GM19324 (cell line): ENCODE measurements at regions not wholly inside any gene's neighbourhood (a gene's known extent, or its start where the extent isn't known, plus 50 kb on each side); places are given as distances from the start of the nearest gene placed in this dataset.

ENCODE experiments used
- ATAC-seq: cut with Tn5 transposase; IDR thresholded peaks from one replicate; pipeline ENCODE4 v1.9.1; 2021; ENCODE audit warnings: mild to moderate bottlenecking, moderate library complexity; ENCODE audit not compliant: unreplicated experiment, low FRiP score

DNA sequence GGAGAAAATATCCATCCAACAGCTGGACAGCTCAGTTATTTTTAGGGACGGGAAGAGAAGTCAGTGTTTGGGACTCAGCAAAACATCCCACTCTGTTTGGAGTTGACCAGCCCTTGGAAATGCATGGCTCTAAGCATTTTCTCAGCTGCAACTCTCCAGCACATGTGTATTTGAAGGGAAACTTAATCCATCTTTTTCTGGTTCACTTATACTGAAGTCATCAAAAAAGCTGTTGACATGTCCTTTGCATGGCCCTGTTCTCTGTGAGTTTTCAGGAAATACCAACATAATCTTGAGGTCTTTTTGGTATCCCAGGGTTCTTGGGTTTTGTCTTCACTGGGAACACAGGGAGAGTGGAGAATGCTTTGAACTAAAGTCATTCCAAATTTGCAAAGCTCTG lies 91.9 kb upstream of the CELF4 start:
- ATAC-seq, result no peak

DNA sequence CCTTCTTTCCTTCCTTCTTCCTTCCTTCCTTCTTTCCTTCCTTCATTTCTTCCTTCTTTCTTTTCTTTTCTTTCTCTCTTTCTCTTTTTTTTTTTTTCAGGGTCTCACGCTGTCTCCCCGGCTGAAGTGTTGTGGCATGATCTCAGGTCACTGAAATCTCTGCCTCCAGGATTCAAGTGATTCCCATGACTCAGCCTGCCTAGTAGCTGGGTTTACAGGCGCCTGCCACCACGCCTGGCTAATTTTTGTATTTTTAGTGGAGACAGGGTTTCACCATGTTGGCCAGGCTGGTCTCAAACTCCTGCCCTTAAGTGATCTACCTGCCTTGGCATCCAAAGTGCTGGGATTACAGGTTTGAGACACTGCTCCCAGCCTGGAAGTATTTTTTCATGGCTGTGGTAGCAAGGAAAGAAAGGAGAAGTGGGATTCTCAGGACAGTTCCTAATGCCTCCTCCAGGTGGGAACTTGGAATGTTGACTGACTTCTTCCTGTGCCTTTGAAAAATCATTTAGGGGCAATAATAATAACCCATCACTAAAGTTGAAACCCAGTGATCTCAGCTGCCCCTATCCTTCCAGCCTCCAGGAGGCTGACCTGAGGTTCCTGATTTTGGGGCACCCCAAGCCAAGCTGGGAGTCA lies 89.3 kb upstream of the CELF4 start:
- no peak for ATAC-seq

DNA sequence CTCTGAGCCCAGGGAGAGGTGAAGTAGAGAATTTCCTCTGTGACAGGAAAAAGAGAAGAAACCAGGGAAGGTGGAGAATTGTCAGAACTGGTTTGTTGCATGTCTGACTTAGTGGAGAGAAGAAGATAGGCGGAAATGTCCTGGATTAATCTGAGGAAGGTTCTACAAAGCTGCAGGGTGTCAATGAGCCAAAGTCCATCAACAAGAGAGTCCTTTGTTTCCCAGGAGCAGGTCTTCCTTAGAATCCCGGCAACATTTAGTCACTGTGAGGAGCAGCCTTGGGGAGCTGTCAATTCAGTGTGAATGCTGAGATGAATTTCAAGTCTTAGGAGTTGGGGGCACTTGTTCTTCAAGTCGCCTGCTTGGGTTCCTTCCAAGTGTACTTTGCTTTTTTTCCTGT lies 88.4 kb upstream of the CELF4 start:
- ATAC-seq, result no peak

DNA sequence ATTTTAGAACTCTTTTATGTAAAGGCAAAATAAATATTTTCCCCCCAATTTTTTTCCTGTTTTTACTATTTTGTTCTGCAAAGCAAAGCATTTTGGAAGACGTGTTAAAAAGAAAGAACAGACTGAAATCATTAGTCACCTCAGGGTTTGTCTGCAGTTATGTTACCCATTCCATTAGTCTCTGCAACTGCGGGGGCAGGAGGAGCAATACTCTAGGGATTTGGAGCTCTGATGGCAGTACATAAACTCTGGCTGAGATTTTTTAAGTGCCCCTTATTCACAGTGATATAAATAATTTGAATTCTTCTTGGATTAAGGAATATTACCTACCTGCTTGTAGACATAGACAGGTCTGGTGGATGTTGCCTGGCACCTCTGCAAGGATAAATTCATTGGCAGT lies 88.0 kb upstream of the CELF4 start:
- no peak for ATAC-seq

DNA sequence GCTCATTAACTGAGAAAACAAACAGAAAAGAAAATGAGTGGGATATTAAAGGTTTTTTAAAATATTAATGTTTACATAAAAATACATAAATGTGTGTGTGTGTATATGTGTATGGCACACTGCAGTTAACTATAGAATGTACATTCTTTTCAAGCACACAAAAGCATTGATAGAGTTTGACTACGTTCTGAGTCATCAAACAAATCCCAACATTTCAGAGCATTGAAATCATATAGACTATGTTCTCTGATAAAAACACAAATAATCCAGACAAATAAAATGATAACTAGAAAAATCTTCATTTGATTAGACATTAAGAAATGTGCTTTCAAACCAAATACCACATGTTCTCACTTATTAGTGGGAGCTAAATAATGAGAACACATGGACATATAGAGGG lies 84.3 kb upstream of the CELF4 start:
- no peak for ATAC-seq

DNA sequence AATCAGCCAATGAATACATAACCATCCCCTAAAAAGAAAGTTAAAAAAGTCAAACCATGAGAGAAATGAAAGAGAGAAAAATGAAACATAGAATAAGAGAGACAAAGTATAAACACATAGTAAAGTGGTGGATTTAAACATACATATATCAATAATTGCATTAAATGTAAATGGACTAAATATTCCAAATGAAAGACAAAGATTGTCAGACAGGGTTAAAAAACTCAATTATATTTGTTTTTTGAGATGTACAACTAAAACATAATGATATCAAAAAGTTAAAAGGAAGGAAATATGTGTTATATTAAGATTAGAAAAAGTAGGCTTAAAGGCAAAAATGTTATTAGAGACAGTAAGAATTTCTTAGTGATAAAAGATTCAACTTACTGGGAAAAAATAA lies 83.8 kb upstream of the CELF4 start:
- no peak for ATAC-seq

DNA sequence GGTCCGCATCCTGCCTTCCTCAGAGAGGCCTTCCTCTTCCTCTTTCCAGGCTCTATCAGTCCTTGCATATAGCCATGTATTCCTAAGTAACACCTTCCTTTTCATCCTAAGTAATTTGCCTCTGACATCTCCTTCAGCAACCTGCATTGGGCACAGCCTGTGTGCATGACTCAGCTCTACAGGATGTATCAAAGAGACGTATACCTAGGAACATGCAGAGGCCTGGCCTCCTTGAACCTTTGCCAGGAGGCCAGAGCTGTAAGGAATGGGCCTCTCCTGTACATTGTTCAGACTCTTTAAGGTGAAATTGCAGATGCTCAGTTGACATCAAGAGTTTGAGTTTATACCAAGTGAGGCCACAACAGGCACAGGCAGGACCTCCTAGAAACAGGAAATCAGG lies 76.0 kb upstream of the CELF4 start:
- no peak for ATAC-seq

DNA sequence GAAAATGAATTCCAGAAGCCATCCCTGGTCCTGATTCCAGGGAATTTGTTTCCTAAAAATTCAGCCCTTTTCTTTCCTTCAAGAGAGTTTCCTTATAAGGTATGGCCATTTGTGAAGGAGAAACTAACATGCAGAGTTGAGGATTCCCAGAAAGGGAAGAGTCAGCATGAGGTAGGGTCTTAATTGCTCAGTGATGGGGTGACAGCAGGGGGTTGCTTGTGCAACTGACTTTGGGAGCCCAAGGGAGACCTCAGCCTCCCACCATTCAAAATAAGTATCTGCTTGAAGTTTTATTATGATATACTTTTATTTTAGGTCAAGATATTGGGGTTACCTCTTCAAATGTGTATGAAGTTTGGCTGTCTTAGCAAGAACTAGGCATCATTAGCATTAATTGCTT lies 74.9 kb upstream of the CELF4 start:
- ATAC-seq, result no peak

DNA sequence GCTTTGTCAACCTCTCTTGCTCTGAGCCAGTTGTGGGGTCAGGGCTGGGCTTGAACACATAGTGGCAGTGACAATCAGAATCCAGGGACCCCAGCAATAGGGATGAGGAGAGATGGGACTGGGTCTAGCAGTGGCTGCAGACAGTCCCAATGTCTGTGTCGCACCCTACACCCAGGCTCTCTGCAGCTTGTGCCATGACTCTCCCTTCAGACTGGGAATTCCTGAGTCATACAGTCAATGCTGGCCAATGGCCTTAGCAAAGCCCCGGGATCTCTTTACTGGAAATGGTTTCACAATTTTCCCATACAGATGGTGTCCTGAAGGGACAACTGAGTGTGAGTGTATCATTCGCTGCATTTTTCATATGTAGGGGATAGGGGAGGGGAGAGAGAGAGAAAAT lies 74.2 kb upstream of the CELF4 start:
- no peak for ATAC-seq

DNA sequence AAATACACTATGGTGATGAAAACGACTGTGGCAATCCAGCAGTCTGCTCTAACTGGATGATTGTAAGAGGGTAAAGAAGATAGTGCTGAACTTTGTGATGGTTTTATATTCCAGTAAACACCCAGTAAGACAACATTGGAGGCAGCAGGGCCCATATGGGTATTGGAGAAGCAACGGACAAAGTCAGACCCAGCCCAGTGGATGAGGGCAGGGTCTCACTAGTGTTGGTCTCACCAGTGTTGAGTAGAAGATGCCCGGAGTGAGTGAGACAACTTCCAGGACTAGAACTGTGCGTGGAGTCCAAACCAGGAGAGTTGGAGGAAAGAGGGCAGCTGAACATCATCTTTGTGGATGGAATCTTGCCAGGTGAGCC lies 71.9 kb upstream of the CELF4 start:
- ATAC-seq, result no peak

DNA sequence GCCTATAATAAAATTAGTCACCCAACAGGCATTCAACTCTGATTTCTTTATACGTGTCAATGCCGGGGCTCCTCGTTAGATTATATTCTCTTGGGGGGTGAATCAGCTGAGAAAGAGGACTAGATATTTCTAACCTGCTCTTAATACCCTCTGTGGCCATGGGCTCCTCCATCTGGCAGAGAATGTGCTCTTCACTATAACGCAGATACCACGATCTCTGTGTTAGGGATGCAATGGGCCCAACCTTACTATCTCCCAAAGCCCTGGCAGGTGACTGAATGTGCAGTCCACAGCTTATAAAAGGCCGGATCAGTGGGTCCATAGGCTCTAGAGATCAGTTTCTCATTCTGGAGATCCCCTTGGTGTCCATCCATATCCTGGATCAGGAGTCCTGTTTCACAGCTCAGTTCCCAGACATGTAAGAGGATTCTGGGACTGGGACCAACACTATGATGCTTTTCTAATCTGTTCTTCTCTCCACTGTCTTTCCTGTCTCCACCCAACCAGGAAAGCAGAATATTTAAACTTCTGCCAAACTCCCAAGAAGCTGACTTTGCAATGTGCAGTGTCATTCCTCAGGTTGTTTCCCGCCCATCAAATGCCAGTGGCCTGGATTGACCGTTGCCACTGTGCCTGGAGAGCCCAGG lies 71.4 kb upstream of the CELF4 start:
- no peak for ATAC-seq

DNA sequence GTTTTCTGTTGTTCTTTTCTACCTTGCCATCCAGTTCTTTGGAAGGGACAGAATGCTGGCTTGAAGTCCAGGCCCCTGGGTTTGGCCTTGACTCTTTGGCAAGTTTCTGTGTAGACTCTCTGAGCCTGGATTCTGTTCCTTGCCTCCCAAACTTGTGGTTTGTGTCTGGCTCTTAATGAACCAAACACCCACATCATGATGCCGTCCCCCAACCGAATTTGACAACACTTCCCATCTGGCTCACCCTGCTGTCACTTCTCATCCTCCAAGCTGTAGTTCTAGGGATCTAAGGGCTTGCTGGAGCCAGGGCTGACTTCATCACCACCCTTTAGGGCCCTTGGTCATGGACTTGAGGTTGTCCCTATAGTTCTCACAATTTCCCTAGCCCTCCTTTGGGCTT lies 68.9 kb upstream of the CELF4 start:
- no peak for ATAC-seq

DNA sequence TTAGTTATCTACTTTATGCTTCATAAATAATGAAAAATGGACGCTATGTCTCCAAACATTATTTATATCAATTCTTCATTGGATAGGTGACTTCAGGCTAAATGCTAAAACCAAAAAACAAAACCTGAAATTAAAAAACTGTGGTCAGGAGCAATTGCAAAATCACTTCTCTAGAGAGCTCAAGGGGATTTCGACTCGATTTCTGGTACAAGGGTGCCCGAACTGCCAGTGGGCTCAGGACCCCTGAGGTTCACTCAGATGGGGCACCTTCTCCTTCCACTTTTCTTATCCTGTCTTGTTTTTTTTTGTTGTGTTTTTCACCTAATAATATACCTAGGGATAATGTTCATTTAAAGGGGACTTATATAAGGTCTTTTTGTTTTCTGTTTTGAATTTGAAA lies 65.8 kb upstream of the CELF4 start:
- no peak for ATAC-seq

DNA sequence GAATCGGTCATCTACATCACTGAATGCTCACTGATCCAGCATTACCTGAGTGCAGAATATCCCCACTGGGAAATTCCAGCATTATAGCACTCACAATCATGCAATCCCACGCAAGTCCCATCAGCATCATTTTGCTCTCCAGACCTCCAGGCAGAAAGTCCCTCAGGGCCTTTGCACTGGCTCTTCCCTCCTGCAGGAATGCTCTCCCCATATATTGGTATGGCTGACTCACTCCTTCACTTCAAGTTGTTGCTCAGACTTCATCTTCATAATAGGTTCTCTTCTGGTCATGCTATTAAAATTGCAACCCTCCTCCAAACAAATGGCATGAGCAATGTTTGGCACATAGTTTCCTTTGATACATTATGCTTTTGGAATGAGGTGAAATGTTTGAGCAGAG lies 64.7 kb upstream of the CELF4 start:
- no peak for ATAC-seq

DNA sequence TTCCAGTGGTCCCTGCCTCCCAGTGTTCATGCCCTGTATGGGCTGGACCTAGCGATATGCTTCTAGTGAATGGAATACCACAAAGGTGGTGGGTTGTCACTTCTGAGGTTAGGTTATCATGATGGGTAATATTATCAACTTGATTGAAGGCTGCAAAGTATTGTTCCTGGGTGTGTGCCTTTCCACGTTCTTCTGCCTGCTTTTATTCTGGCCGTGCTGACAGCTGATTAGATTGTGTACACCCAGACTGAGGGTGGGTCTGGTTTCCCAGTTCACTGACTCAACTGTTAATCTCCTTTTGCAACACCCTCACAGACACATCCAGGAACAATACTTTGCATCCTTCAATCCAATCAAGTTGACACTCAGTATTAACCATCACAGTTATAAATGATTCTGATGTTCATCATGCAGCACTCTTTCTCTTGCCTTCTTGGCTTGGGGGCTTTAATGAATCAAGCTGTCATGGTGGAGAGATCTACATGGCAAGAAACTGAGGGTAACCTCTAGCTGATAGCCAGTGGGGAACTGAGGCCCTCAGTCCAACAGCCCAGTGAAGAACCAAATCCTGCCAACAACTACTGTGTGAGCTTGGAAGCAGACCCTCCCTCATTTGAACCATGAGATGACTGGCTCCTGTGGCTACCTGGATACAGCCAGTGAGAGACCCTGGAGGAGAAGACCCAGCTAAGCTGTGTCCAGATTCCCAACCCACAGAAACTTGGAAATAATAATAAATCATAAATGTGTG lies 63.0 kb upstream of the CELF4 start:
- ATAC-seq, result no peak

DNA sequence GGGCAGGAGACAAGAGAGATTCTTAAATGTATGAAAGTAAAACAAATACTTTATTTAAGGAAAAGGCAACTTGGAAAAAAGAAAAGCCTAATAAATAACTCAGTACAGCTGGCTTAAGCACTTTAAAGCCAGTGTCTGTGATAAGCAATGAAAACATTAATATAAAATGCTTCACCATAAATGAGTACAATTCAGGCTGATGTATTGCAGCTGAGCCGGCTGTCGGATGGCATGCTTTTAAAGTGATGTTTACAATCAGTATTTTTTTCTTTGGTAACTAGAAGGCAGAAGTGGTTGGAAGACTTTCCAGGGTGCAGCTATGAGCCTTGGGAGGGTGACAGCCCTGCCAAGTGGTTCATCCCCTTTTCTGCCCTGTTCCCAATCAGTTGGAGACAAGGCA lies 58.7 kb upstream of the CELF4 start:
- ATAC-seq, result no peak

DNA sequence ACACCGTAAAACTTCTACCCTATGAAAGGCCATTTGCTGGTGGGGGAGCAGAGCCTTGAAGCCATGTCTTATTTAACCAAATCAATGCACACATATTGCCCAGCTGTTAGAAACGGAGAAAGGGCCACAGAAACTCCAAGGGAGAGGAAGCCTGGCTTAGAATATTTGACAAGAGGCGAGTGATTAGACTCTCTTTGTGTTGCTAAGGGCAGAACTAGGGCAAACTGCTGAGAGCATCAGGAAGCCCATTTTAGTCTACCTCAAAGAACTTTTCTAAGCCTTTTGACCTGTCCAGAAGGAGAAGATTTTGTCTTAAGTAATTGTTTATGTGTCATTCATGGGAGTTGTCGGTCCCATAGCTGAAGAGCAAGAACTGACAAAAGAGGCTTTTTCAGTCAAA lies 54.4 kb upstream of the CELF4 start:
- no peak for ATAC-seq

DNA sequence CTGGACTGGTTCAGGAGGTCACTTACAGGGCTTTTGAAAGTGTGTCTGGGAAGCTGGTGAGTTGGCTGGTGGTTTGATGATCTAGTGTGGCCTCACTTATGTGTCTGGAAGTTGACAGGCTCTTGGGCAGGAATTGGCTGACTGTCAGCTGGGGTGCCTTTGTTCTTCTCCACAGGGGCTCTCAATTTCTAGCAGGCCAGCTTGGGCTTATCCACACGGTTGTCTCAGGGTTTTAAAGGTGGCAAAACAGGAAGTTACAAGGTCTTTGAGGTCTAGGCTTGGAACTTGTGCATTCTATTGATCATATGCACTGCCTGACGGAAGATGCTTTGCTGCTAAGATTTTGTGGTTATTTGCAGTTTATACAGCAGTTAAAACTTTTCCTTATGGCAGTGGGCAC lies 52.0 kb upstream of the CELF4 start:
- no peak for ATAC-seq
